SH-SY5Y (cell line): ENCODE measurements at regions not wholly inside any gene's neighbourhood (a gene's known extent, or its start where the extent isn't known, plus 50 kb on each side); places are given as distances from the start of the nearest gene placed in this dataset.

Experiments used
- GATA2 ChIP-seq: IDR thresholded peaks from 2 replicates; pipeline ENCODE4 v1.6.1; 2011; ENCODE audit warnings: mild to moderate bottlenecking, low read depth, low read length
- GATA3 ChIP-seq: IDR thresholded peaks from 2 replicates; pipeline ENCODE4 v1.6.1; 2011; ENCODE audit warnings: low read depth, mild to moderate bottlenecking, low read length, moderate library complexity

DNA sequence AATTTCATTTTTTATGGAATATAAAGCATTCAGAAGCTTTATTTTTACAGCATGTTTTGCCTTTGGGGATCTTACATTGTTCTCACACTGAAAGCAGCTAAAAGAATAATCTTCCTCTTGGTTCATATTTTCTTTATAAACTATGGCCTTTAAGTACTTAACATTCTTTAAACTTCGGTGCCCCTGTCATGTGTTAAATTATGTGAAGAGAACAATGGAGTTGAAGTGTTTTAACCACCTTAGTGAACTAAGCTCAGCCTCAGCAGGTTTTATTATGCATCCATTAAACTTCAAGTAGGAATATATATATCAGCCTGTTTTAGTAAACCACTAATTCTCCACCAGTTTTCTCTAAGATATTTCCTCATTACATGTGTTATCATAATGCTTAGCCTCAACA is 371.4 kb upstream of the CDH18 start:
- no peak for TF ChIP-seq GATA2
- TF ChIP-seq GATA3, result no peak
